H1 (cell line): ENCODE measurements at regions not wholly inside any gene's neighbourhood (a gene's known extent, or its start where the extent isn't known, plus 50 kb on each side); places are given as distances from the start of the nearest gene placed in this dataset.

Experiments used
- CTCF ChIA-PET: fragments of 300-600 bp; sonication (Branson Sonifier 250); formaldehyde crosslinking; loops from one replicate; lab custom pipeline; 2021; ENCODE audit not compliant: partially characterized antibody; lab: Charles Lee
- POLR2A ChIA-PET: fragments of 300-600 bp; sonication (Branson Sonifier 250); formaldehyde crosslinking; loops from one replicate; lab custom pipeline; 2021; ENCODE audit warnings: inconsistent platforms; ENCODE audit not compliant: partially characterized antibody; lab: Charles Lee
- DNase-seq, 2 experiments: peaks; one replicate each; pipeline versions ENCODE4 v3.0.0 to v3.0.0-alpha.2; 2010 to 2022; ENCODE audit warnings: low spot score in 2 of 2, low read depth in 1 of 2, mixed read lengths in 1 of 2
- FAIRE-seq: peaks from 2 replicates; lab custom pipeline; 2011; peaks lifted over from hg19 to GRCh38; lab: Jason Lieb, UNC
- H2AFZ ChIP-seq: 2 replicates; pipeline ENCODE4 v1.8.1; 2012; ENCODE audit warnings: low read length, inconsistent platforms
- H2AK5ac ChIP-seq: 2 replicates; pipeline ENCODE4 v1.6.1; 2013; ENCODE audit warnings: low read depth, low read length
- H2BK120ac ChIP-seq: replicated peaks from 2 replicates; pipeline ENCODE3; 2013; ENCODE audit warnings: low read depth, low read length, inconsistent platforms
- H2BK12ac ChIP-seq: 2 replicates; pipeline ENCODE4 v1.6.1; 2013; ENCODE audit warnings: low read depth, low read length
- H2BK15ac ChIP-seq: 2 replicates; pipeline ENCODE4 v1.6.1; 2013; ENCODE audit warnings: low read length
- H2BK20ac ChIP-seq: 2 replicates; pipeline ENCODE4 v1.6.1; 2013; ENCODE audit warnings: low read length
- H2BK5ac ChIP-seq: 2 replicates; pipeline ENCODE4 v1.6.1; 2013; ENCODE audit warnings: low read depth, low read length
- H3K14ac ChIP-seq: 2 replicates; pipeline ENCODE4 v1.6.1; 2013; ENCODE audit warnings: inconsistent platforms; ENCODE audit not compliant: insufficient read length
- H3K18ac ChIP-seq: 2 replicates; pipeline ENCODE4 v1.6.1; 2013; ENCODE audit warnings: low read length; ENCODE audit errors: extremely low read depth
- H3K23ac ChIP-seq: 2 replicates; pipeline ENCODE4 v1.6.1; 2013; ENCODE audit warnings: inconsistent platforms; ENCODE audit not compliant: insufficient read length
- H3K23me2 ChIP-seq: 2 replicates; pipeline ENCODE4 v1.6.1; 2013; ENCODE audit warnings: low read depth, low read length
- H3K27ac ChIP-seq: 2 replicates; pipeline ENCODE4 v1.6.1; 2011; ENCODE audit warnings: low read depth, low read length, inconsistent platforms
- H3K27me3 ChIP-seq, 4 experiments: replicated peaks in 1 of 4; 1 replicate in 1 of 4; 2 replicates in 3 of 4; pipeline versions ENCODE4 v1.6.1 to v1.8.1; 2011 to 2013; ENCODE audit warnings: low read length in 3 of 4, mild to moderate bottlenecking in 3 of 4, inconsistent platforms in 2 of 4, mixed read lengths in 2 of 4, moderate library complexity in 1 of 4; ENCODE audit not compliant: control insufficient read depth in 3 of 4, insufficient read depth in 3 of 4; ENCODE audit errors: extremely low read depth in 1 of 4
- H3K36me3 ChIP-seq, 4 experiments: 2 replicates each; pipeline versions ENCODE4 v1.6.1 to v1.8.1; 2011 to 2013; ENCODE audit warnings: mild to moderate bottlenecking in 4 of 4, low read length in 3 of 4, moderate library complexity in 2 of 4, control low read depth in 1 of 4, inconsistent platforms in 1 of 4; ENCODE audit not compliant: insufficient read depth in 4 of 4, control insufficient read depth in 2 of 4
- H3K4ac ChIP-seq: replicated peaks from 2 replicates; pipeline ENCODE3; 2013; ENCODE audit warnings: low read length, low read depth, mixed read lengths, inconsistent platforms; ENCODE audit not compliant: insufficient read length
- H3K4me1 ChIP-seq, 4 experiments: replicated peaks in 1 of 4; 1 replicate in 1 of 4; 2 replicates in 3 of 4; pipeline versions ENCODE4 v1.6.1 to v1.8.1; 2011 to 2013; ENCODE audit warnings: low read length in 3 of 4, inconsistent platforms in 2 of 4, mixed read lengths in 1 of 4; ENCODE audit not compliant: insufficient read depth in 4 of 4, control insufficient read depth in 3 of 4
- H3K4me2 ChIP-seq, 2 experiments: 2 replicates each; pipeline versions ENCODE4 v1.6.1 to v1.8.1; 2011 to 2013; ENCODE audit warnings: low read depth in 2 of 2, low read length in 2 of 2, control low read depth in 1 of 2, inconsistent platforms in 1 of 2, mild to moderate bottlenecking in 1 of 2; ENCODE audit not compliant: insufficient read depth in 1 of 2
- H3K4me3 ChIP-seq, 4 experiments: fragments of 200-600, 300-600 bp in 1 of 4; sonication (generic), shearing (Covaris generic), sonication (Bioruptor Twin) in 1 of 4; 2 replicates each; pipeline versions ENCODE4 v1.5.1 to v1.8.1; 2011 to 2016; ENCODE audit warnings: low read length in 4 of 4, low read depth in 3 of 4, control low read depth in 2 of 4, inconsistent platforms in 2 of 4, mild to moderate bottlenecking in 2 of 4, mixed read lengths in 1 of 4, moderate library complexity in 1 of 4; ENCODE audit not compliant: insufficient read depth in 2 of 4; ENCODE audit errors: extremely low read depth in 1 of 4
- H3K56ac ChIP-seq: replicated peaks from 2 replicates; pipeline ENCODE3; 2013; ENCODE audit warnings: low read depth, mild to moderate bottlenecking, mixed read lengths, low read length, inconsistent platforms; ENCODE audit not compliant: insufficient read length
- H3K79me1 ChIP-seq: 2 replicates; pipeline ENCODE4 v1.6.1; 2013; ENCODE audit warnings: low read depth, low read length, control low read depth
- H3K79me2 ChIP-seq, 2 experiments: 2 replicates each; pipeline versions ENCODE4 v1.6.1 to v1.8.1; 2012 to 2013; ENCODE audit warnings: low read length in 2 of 2, mild to moderate bottlenecking in 2 of 2, inconsistent platforms in 1 of 2; ENCODE audit not compliant: insufficient read depth in 2 of 2, control insufficient read depth in 1 of 2
- H3K9ac ChIP-seq, 4 experiments: replicated peaks in 1 of 4; 1 replicate in 1 of 4; 2 replicates in 3 of 4; pipeline versions ENCODE4 v1.6.1 to v1.8.1; 2011 to 2013; ENCODE audit warnings: low read depth in 3 of 4, low read length in 3 of 4, control low read depth in 2 of 4, mild to moderate bottlenecking in 2 of 4, moderate library complexity in 2 of 4, inconsistent platforms in 1 of 4; ENCODE audit errors: extremely low read depth in 1 of 4
- H3K9me3 ChIP-seq, 2 experiments: 2 replicates each; pipeline versions ENCODE4 v1.6.1 to v1.8.1; 2012 to 2013; ENCODE audit warnings: mild to moderate bottlenecking in 2 of 2, moderate library complexity in 2 of 2, control low read depth in 1 of 2, inconsistent platforms in 1 of 2, low read depth in 1 of 2, low read length in 1 of 2, mixed read lengths in 1 of 2; ENCODE audit not compliant: insufficient read depth in 2 of 2
- H4K20me1 ChIP-seq, 2 experiments: replicated peaks in 1 of 2; 2 replicates each; pipeline versions ENCODE3 to v1.8.1; 2011 to 2013; ENCODE audit warnings: inconsistent platforms in 2 of 2, low read length in 2 of 2, mild to moderate bottlenecking in 1 of 2; ENCODE audit not compliant: insufficient read depth in 2 of 2, control insufficient read depth in 1 of 2
- H4K5ac ChIP-seq: 2 replicates; pipeline ENCODE4 v1.6.1; 2013; ENCODE audit warnings: low read length, low read depth, mixed read lengths, inconsistent platforms; ENCODE audit not compliant: insufficient read length
- H4K8ac ChIP-seq: 2 replicates; pipeline ENCODE4 v1.8.0; 2013; ENCODE audit warnings: mild to moderate bottlenecking, moderate library complexity, low read length, inconsistent platforms; ENCODE audit not compliant: insufficient read depth; ENCODE audit errors: extremely low read depth
- H4K91ac ChIP-seq: replicated peaks from 2 replicates; pipeline ENCODE3; 2013; ENCODE audit warnings: low read length, mixed read lengths, inconsistent platforms; ENCODE audit not compliant: insufficient read length
- CTBP2 ChIP-seq: IDR thresholded peaks from 2 replicates; pipeline ENCODE4 v1.7.0; 2011; ENCODE audit warnings: borderline replicate concordance, mild to moderate bottlenecking, moderate library complexity, mixed read lengths, low read length; ENCODE audit not compliant: insufficient read depth, insufficient read length
- SP2 ChIP-seq: IDR thresholded peaks from 2 replicates; pipeline ENCODE4 v1.6.1; 2012; ENCODE audit warnings: mild to moderate bottlenecking, low read length, inconsistent platforms
- WGBS, 2 experiments: shearing (Covaris generic) in 1 of 2; methylation state at CpG; one replicate each; pipeline versions ENCODE4 v1.1.6 to v1.1.7; 2013 to 2015; ENCODE audit warnings: low lambda C conversion rate in 2 of 2, mixed read lengths in 2 of 2, inconsistent platforms in 1 of 2, low coverage in 1 of 2, missing lambda C conversion rate in 1 of 2; ENCODE audit not compliant: insufficient replicate concordance in 2 of 2, insufficient coverage in 1 of 2, insufficient read length in 1 of 2; ENCODE audit errors: extremely low coverage in 1 of 2, missing lambda C conversion rate in 1 of 2; 5-methylcytosine and 5-hydroxymethylcytosine counted together

DNA sequence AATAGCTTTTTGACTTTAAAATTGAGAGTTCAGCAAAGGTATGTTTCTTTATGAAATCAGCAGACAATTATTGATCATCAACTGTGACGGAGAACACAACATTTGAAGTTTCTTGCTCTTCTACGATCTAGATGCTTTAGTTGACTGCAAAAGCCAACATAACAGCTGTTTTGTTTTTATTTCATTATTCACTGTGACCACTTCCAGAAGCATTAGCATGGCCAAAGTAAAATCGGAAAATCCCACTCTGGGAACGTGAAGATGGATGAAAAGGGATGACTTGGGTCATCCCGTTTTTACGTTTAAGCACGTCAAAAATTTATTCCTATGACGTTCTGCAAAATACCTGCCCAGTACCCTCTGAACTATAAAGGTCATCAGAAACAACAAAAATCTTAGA, 833.0 kb upstream of the ADAMTS5 start:
- Histone ChIP-seq H3K14ac (no peak overlapping the region), H4K5ac (no peak overlapping the region), H3K18ac (no peak overlapping the region)
- TF ChIP-seq SP2 (no peak), CTBP2 (no peak)
- TF ChIP-seq, all 59 proteins: peak for 0
- H3K23ac ChIP-seq: no peak overlapping the region
- FAIRE-seq (no peak), DNase-seq (no peak)
- H3K4me1 ChIP-seq: 0 out of 7 replicates have a peak, but pooled peaks cover 0 to 2% (median 0%) of the 10 kb centered on the region in 4 experiments
- H2BK12ac ChIP-seq: no peak overlapping the region
- no peak overlapping the region for H3K4me3 ChIP-seq
- H2BK5ac ChIP-seq: no peak overlapping the region
- H3K4me2 ChIP-seq: no peak overlapping the region
- no peak overlapping the region for H3K9ac ChIP-seq
- H2BK15ac ChIP-seq: no peak overlapping the region
- no peak overlapping the region for H3K27ac ChIP-seq
- no peaks in the 10 kb centered on the region for H3K9me3 ChIP-seq
- H3K4ac ChIP-seq: no peak overlapping the region
- H3K79me1 ChIP-seq: no peaks in the 10 kb centered on the region
- H3K79me2 ChIP-seq: no peaks in the 10 kb centered on the region
- H2AK5ac ChIP-seq: no peak overlapping the region
- no peak overlapping the region for H3K56ac ChIP-seq
- no peaks in the 10 kb centered on the region for H3K36me3 ChIP-seq
- WGBS, 2 experiments: 90% methylated on average over 8 of the region's 8 CpGs; no CpG with 5 or more reads in 1 of the 2 experiments
- POLR2A ChIA-PET: no interaction called here
- H2BK20ac ChIP-seq: no peak overlapping the region
- H4K91ac ChIP-seq: no peak overlapping the region
- CTCF ChIA-PET: interaction anchor here (0.6 to 3.5 kb wide), 3 partner anchors 27 to 790 kb away, joined by 3 to 10 read pairs (median 3); no protein-coding TSS in a partner anchor
- H4K20me1 ChIP-seq: no peaks in the 10 kb centered on the region
- H2AFZ ChIP-seq: no peak overlapping the region
- no peaks in the 10 kb centered on the region for H3K23me2 ChIP-seq
- H4K8ac ChIP-seq: no peak overlapping the region
- no peaks in the 10 kb centered on the region for H3K27me3 ChIP-seq
- no peak overlapping the region for H2BK120ac ChIP-seq
